ENCODE measurements at regions not wholly inside any gene's neighbourhood (a gene's known extent, or its start where the extent isn't known, plus 50 kb on each side); places are given as distances from the start of the nearest gene placed in this dataset.

GRCh38 chr11:32006799-32007388 is 84.0 kb upstream of the RCN1 start:
- TF ChIP-seq, protein P1, sequence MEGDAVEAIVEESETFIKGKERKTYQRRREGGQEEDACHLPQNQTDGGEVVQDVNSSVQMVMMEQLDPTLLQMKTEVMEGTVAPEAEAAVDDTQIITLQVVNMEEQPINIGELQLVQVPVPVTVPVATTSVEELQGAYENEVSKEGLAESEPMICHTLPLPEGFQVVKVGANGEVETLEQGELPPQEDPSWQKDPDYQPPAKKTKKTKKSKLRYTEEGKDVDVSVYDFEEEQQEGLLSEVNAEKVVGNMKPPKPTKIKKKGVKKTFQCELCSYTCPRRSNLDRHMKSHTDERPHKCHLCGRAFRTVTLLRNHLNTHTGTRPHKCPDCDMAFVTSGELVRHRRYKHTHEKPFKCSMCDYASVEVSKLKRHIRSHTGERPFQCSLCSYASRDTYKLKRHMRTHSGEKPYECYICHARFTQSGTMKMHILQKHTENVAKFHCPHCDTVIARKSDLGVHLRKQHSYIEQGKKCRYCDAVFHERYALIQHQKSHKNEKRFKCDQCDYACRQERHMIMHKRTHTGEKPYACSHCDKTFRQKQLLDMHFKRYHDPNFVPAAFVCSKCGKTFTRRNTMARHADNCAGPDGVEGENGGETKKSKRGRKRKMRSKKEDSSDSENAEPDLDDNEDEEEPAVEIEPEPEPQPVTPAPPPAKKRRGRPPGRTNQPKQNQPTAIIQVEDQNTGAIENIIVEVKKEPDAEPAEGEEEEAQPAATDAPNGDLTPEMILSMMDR (IDR thresholded peaks at IDR 0.05; ENCODE audit: poor library complexity, severe bottlenecking) = peak; percentile 75
- Histone ChIP-seq H3K4me3 (ENCODE audit: severe bottlenecking) (no peak overlapping the region), H3K4me1 (ENCODE audit: insufficient read depth, poor library complexity, severe bottlenecking) (no peaks in the 10 kb centered on the region), H3K27me3 (ENCODE audit: insufficient read depth, poor library complexity, severe bottlenecking) (peaks cover 11% of the 10 kb centered on the region), H3K36me3 (ENCODE audit: low read depth) (no peaks in the 10 kb centered on the region), H3K27ac (ENCODE audit: poor library complexity, severe bottlenecking) (no peak overlapping the region), H3K9me3 (ENCODE audit: severe bottlenecking) (no peaks in the 10 kb centered on the region)
- ATAC-seq (ENCODE audit: low read depth) (peak; percentile 65; the same call in 2 of the 3 replicates), DNase-seq (ENCODE audit: low spot score) (no peak)

GRCh38 chr11:32005786-32006416 is 85.0 kb upstream of the RCN1 start:
- H3K36me3 ChIP-seq (ENCODE audit: low read depth) = no peaks in the 10 kb centered on the region
- H3K27me3 ChIP-seq (ENCODE audit: insufficient read depth, poor library complexity, severe bottlenecking) = peaks cover 11% of the 10 kb centered on the region
- H3K9me3 ChIP-seq (ENCODE audit: severe bottlenecking) = no peaks in the 10 kb centered on the region
- H3K27ac ChIP-seq (ENCODE audit: poor library complexity, severe bottlenecking) = no peak overlapping the region
- H3K4me1 ChIP-seq (ENCODE audit: insufficient read depth, poor library complexity, severe bottlenecking) = no peaks in the 10 kb centered on the region
- TF ChIP-seq, protein P1 (IDR thresholded peaks at IDR 0.05; ENCODE audit: poor library complexity, severe bottlenecking) = no peak
- no peak overlapping the region for H3K4me3 ChIP-seq (ENCODE audit: severe bottlenecking)
- peak; percentile 69 for ATAC-seq (ENCODE audit: low read depth)
- no peak for DNase-seq (ENCODE audit: low spot score)

DNA sequence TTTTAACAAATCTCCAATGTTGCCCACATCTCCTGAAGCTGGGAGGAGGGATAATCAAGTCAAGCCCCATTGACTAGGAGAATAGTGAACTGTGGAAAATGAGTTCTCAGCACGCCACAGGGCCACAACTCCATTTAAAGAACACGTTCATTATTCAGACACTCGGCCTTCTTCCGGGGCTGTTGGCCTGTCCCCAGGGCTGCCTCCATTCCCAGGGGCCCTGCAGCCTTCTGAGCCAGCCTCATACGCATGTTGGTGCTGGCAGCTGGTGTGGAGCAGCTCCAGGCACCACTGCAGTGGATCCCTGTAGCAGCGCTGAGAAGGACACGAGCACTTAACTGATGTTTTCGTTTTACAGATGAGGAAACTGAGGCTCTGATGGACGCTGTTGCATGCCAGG is 87.5 kb upstream of the RCN1 start:
- DNase-seq (ENCODE audit: low spot score) (no peak), ATAC-seq (ENCODE audit: low read depth) (no peak)
- TF ChIP-seq, protein P1 (IDR thresholded peaks at IDR 0.05; ENCODE audit: poor library complexity, severe bottlenecking) = no peak
- no peaks in the 10 kb centered on the region for H3K27me3 ChIP-seq (ENCODE audit: insufficient read depth, poor library complexity, severe bottlenecking)
- H3K9me3 ChIP-seq (ENCODE audit: severe bottlenecking) = no peaks in the 10 kb centered on the region
- H3K4me1 ChIP-seq (ENCODE audit: insufficient read depth, poor library complexity, severe bottlenecking) = no peaks in the 10 kb centered on the region
- H3K4me3 ChIP-seq (ENCODE audit: severe bottlenecking) = no peak overlapping the region
- H3K27ac ChIP-seq (ENCODE audit: poor library complexity, severe bottlenecking) = no peak overlapping the region
- no peaks in the 10 kb centered on the region for H3K36me3 ChIP-seq (ENCODE audit: low read depth)

GRCh38 chr11:32002311-32002710 is 88.6 kb upstream of the RCN1 start:
- TF ChIP-seq, protein P1 (IDR thresholded peaks at IDR 0.05; ENCODE audit: poor library complexity, severe bottlenecking) = no peak
- Histone ChIP-seq H3K9me3 (ENCODE audit: severe bottlenecking) (no peaks in the 10 kb centered on the region), H3K36me3 (ENCODE audit: low read depth) (no peaks in the 10 kb centered on the region), H3K4me3 (ENCODE audit: severe bottlenecking) (no peak overlapping the region), H3K27me3 (ENCODE audit: insufficient read depth, poor library complexity, severe bottlenecking) (no peaks in the 10 kb centered on the region), H3K27ac (ENCODE audit: poor library complexity, severe bottlenecking) (no peak overlapping the region), H3K4me1 (ENCODE audit: insufficient read depth, poor library complexity, severe bottlenecking) (no peaks in the 10 kb centered on the region)
- no peak for ATAC-seq (ENCODE audit: low read depth)
- no peak for DNase-seq (ENCODE audit: low spot score)

- Histone ChIP-seq H3K4me1 (ENCODE audit: insufficient read depth, poor library complexity, severe bottlenecking) (no peaks in the 10 kb centered on the region), H3K4me3 (ENCODE audit: severe bottlenecking) (no peak overlapping the region), H3K27me3 (ENCODE audit: insufficient read depth, poor library complexity, severe bottlenecking) (peaks cover 4% of the 10 kb centered on the region), H3K27ac (ENCODE audit: poor library complexity, severe bottlenecking) (no peak overlapping the region), H3K9me3 (ENCODE audit: severe bottlenecking) (no peaks in the 10 kb centered on the region), H3K36me3 (ENCODE audit: low read depth) (no peaks in the 10 kb centered on the region)
- no peak for ATAC-seq (ENCODE audit: low read depth)
- no peak for DNase-seq (ENCODE audit: low spot score)
- TF ChIP-seq, protein P1 (IDR thresholded peaks at IDR 0.05; ENCODE audit: poor library complexity, severe bottlenecking) = no peak
Observed at GRCh38 chr11:31997955-31998354, 92.9 kb upstream of the RCN1 start.

All from RWPE2 (cell line).